ENCODE measurements at regions not wholly inside any gene's neighbourhood (a gene's known extent, or its start where the extent isn't known, plus 50 kb on each side); places are given as distances from the start of the nearest gene placed in this dataset.

GRCh38 chrX:148385471-148385870 is 114.9 kb upstream of the AFF2 start:
- no peak for TF ChIP-seq CTCF (IDR thresholded peaks at IDR 0.05; ENCODE audit: insufficient read depth, low read depth, low read length)
- H3K36me3 ChIP-seq (ENCODE audit: control insufficient read depth, insufficient read depth, low read length): no peaks in the 10 kb centered on the region
- ChIA-PET POLR2A (no interaction called here), CTCF (no interaction called here)
- no peak overlapping the region for H3K4me3 ChIP-seq (ENCODE audit: low read depth, low read length)
- H3K27me3 ChIP-seq (ENCODE audit: control insufficient read depth, insufficient read depth, low read length): no peaks in the 10 kb centered on the region
- DNase-seq (ENCODE audit: low read depth): no peak

GRCh38 chrX:148389629-148390028 is 110.8 kb upstream of the AFF2 start:
- no peak for TF ChIP-seq CTCF (IDR thresholded peaks at IDR 0.05; ENCODE audit: insufficient read depth, low read depth, low read length)
- POLR2A ChIA-PET: no interaction called here
- Histone ChIP-seq H3K27me3 (ENCODE audit: control insufficient read depth, insufficient read depth, low read length) (no peaks in the 10 kb centered on the region), H3K36me3 (ENCODE audit: control insufficient read depth, insufficient read depth, low read length) (no peaks in the 10 kb centered on the region), H3K4me3 (ENCODE audit: low read depth, low read length) (no peak overlapping the region)
- DNase-seq (ENCODE audit: low read depth): no peak
- CTCF ChIA-PET: no interaction called here

GRCh38 chrX:148412006-148412405 is 88.4 kb upstream of the AFF2 start:
- Histone ChIP-seq H3K4me3 (ENCODE audit: low read depth, low read length) (no peak overlapping the region), H3K27me3 (ENCODE audit: control insufficient read depth, insufficient read depth, low read length) (no peaks in the 10 kb centered on the region), H3K36me3 (ENCODE audit: control insufficient read depth, insufficient read depth, low read length) (no peaks in the 10 kb centered on the region)
- POLR2A ChIA-PET: no interaction called here
- no peak for TF ChIP-seq CTCF (IDR thresholded peaks at IDR 0.05; ENCODE audit: insufficient read depth, low read depth, low read length)
- CTCF ChIA-PET: no interaction called here
- no peak for DNase-seq (ENCODE audit: low read depth)

- H3K4me3 ChIP-seq (ENCODE audit: low read depth, low read length): no peak overlapping the region
- no peaks in the 10 kb centered on the region for H3K36me3 ChIP-seq (ENCODE audit: control insufficient read depth, insufficient read depth, low read length)
- TF ChIP-seq CTCF (IDR thresholded peaks at IDR 0.05; ENCODE audit: insufficient read depth, low read depth, low read length): no peak
- no peaks in the 10 kb centered on the region for H3K27me3 ChIP-seq (ENCODE audit: control insufficient read depth, insufficient read depth, low read length)
- POLR2A ChIA-PET: no interaction called here
- no peak for DNase-seq (ENCODE audit: low read depth)
- CTCF ChIA-PET: no interaction called here
Measured at GRCh38 chrX:148416142-148416541, 84.3 kb upstream of the AFF2 start.

GRCh38 chrX:148416931-148417330 is 83.5 kb upstream of the AFF2 start:
- H3K36me3 ChIP-seq (ENCODE audit: control insufficient read depth, insufficient read depth, low read length): no peaks in the 10 kb centered on the region
- no peak overlapping the region for H3K4me3 ChIP-seq (ENCODE audit: low read depth, low read length)
- TF ChIP-seq CTCF (IDR thresholded peaks at IDR 0.05; ENCODE audit: insufficient read depth, low read depth, low read length): no peak
- no peaks in the 10 kb centered on the region for H3K27me3 ChIP-seq (ENCODE audit: control insufficient read depth, insufficient read depth, low read length)
- CTCF ChIA-PET: no interaction called here
- DNase-seq (ENCODE audit: low read depth): no peak
- POLR2A ChIA-PET: no interaction called here

Data from BJ (cell line).